Hematopoietic multipotent progenitor cell treated with erythropoietin and hydrocortisone succinate and interleukin-3 and kit ligand, for 15 days (in vitro differentiated cells): ENCODE measurements at regions not wholly inside any gene's neighbourhood (a gene's known extent, or its start where the extent isn't known, plus 50 kb on each side); places are given as distances from the start of the nearest gene placed in this dataset.

Experiments
- DNase-seq: peaks from one replicate; pipeline ENCODE4 v3.0.0-alpha.2; 2015; ENCODE audit warnings: low spot score

GRCh38 chr6:128827675-128828464, 55.1 kb upstream of the LAMA2 start:
- no peak for DNase-seq

GRCh38 chr6:128826606-128827005, 56.3 kb upstream of the LAMA2 start:
- no peak for DNase-seq

- DNase-seq = no peak
Measured at GRCh38 chr6:128822271-128822670, 60.7 kb upstream of the LAMA2 start.

GRCh38 chr6:128821116-128821515, 61.8 kb upstream of the LAMA2 start:
- no peak for DNase-seq

- DNase-seq = no peak
Measured at GRCh38 chr6:128808856-128809255, 74.1 kb upstream of the LAMA2 start.

GRCh38 chr6:128807577-128807976, 75.4 kb upstream of the LAMA2 start:
- DNase-seq = no peak

GRCh38 chr6:128806261-128806660, 76.7 kb upstream of the LAMA2 start:
- no peak for DNase-seq

GRCh38 chr6:128803911-128804310, 79.0 kb upstream of the LAMA2 start:
- DNase-seq = no peak

- DNase-seq = no peak
Measured at GRCh38 chr6:128801621-128802020, 81.3 kb upstream of the LAMA2 start.

GRCh38 chr6:128784266-128784665, 98.7 kb upstream of the LAMA2 start:
- no peak for DNase-seq

- DNase-seq = no peak
Measured at GRCh38 chr6:128768187-128768586, 114.8 kb upstream of the LAMA2 start.

GRCh38 chr6:128767705-128768104, 115.2 kb upstream of the LAMA2 start:
- no peak for DNase-seq

- DNase-seq = no peak
Measured at GRCh38 chr6:128767150-128767549, 115.8 kb upstream of the LAMA2 start.

GRCh38 chr6:128763599-128764300, 119.2 kb upstream of the LAMA2 start:
- DNase-seq = no peak

- DNase-seq = no peak
Measured at GRCh38 chr6:128759901-128760300, 123.0 kb upstream of the LAMA2 start.

GRCh38 chr6:128759447-128759846, 123.5 kb upstream of the LAMA2 start:
- no peak for DNase-seq

- DNase-seq = no peak
Measured at GRCh38 chr6:128757961-128758360, 125.0 kb upstream of the LAMA2 start.

- DNase-seq = no peak
Measured at GRCh38 chr6:128754658-128755256, 128.2 kb upstream of the LAMA2 start.

GRCh38 chr6:128743974-128744765, 138.8 kb upstream of the LAMA2 start:
- no peak for DNase-seq

GRCh38 chr6:128742900-128743299, 140.0 kb upstream of the LAMA2 start:
- DNase-seq = no peak

GRCh38 chr6:128740951-128741350, 142.0 kb upstream of the LAMA2 start:
- DNase-seq = no peak

GRCh38 chr6:128739112-128739511, 143.8 kb upstream of the LAMA2 start:
- no peak for DNase-seq
